ENCODE measurements at regions not wholly inside any gene's neighbourhood (a gene's known extent, or its start where the extent isn't known, plus 50 kb on each side); places are given as distances from the start of the nearest gene placed in this dataset.

GRCh38 chr2:147495734-147496133 is 349.1 kb upstream of the ACVR2A start:
- no peak for DNase-seq

GRCh38 chr2:147492471-147492870 is 352.4 kb upstream of the ACVR2A start:
- no peak for DNase-seq

- DNase-seq = no peak
These were observed 353.3 kb upstream of the ACVR2A start for GRCh38 chr2:147491506-147491905.

GRCh38 chr2:147490401-147491261 is 354.2 kb upstream of the ACVR2A start:
- no peak for DNase-seq

GRCh38 chr2:147488472-147488871 is 356.4 kb upstream of the ACVR2A start:
- DNase-seq = no peak

GRCh38 chr2:147487978-147488289 is 356.9 kb upstream of the ACVR2A start:
- no peak for DNase-seq

GRCh38 chr2:147487286-147487977 is 357.4 kb upstream of the ACVR2A start:
- DNase-seq = no peak

- DNase-seq = peak; percentile 4
These were observed 359.5 kb upstream of the ACVR2A start for GRCh38 chr2:147485210-147485851.

- DNase-seq = no peak
These were observed 360.9 kb upstream of the ACVR2A start for GRCh38 chr2:147483911-147484310.

- DNase-seq = no peak
These were observed 361.7 kb upstream of the ACVR2A start for GRCh38 chr2:147482916-147483669.

GRCh38 chr2:147482111-147482895 is 362.5 kb upstream of the ACVR2A start:
- DNase-seq = peak; percentile 66

GRCh38 chr2:147479358-147479757 is 365.5 kb upstream of the ACVR2A start:
- DNase-seq = no peak

GRCh38 chr2:147473075-147473474 is 371.8 kb upstream of the ACVR2A start:
- no peak for DNase-seq

GRCh38 chr2:147471126-147471525 is 373.7 kb upstream of the ACVR2A start:
- DNase-seq = no peak

- DNase-seq = no peak
These were observed 375.4 kb upstream of the ACVR2A start for GRCh38 chr2:147469471-147469870.

- no peak for DNase-seq
These were observed 375.9 kb upstream of the ACVR2A start for GRCh38 chr2:147468963-147469362.

GRCh38 chr2:147468349-147468748 is 376.5 kb upstream of the ACVR2A start:
- DNase-seq = no peak

- DNase-seq = no peak
These were observed 377.4 kb upstream of the ACVR2A start for GRCh38 chr2:147467441-147467840.

GRCh38 chr2:147464737-147465357 is 380.0 kb upstream of the ACVR2A start:
- no peak for DNase-seq

- DNase-seq = no peak
These were observed 380.8 kb upstream of the ACVR2A start for GRCh38 chr2:147463881-147464520.

GRCh38 chr2:147460155-147460554 is 384.7 kb upstream of the ACVR2A start:
- DNase-seq = peak; percentile 75

All from inflammatory macrophage treated with lipopolysaccharide for 4 hours (primary cell).